Esophagus muscularis mucosa (tissue), 4 donors: ENCODE measurements at regions not wholly inside any gene's neighbourhood (a gene's known extent, or its start where the extent isn't known, plus 50 kb on each side); places are given as distances from the start of the nearest gene placed in this dataset.

Experiments used
- DNase-seq: peaks from one replicate; pipeline ENCODE4 v3.0.0-alpha.2; 2017; ENCODE audit errors: extremely low spot score
- H3K27ac ChIP-seq, 4 donors: fragments of 200-600 bp; sonication (generic); replicated peaks in 1 of 4; 1 replicate in 3 of 4; 2 replicates in 1 of 4; pipeline ENCODE4 v1.5.1; 2016 to 2019; ENCODE audit warnings: mild to moderate bottlenecking in 1 of 4
- H3K27me3 ChIP-seq, 4 donors: fragments of 200-600 bp; sonication (generic); one replicate each; pipeline versions ENCODE4 v1.5.1 to v1.6.0; 2016 to 2019
- H3K36me3 ChIP-seq, 4 donors: fragments of 200-600 bp; sonication (generic); one replicate each; pipeline ENCODE4 v1.5.1; 2016 to 2019
- H3K4me1 ChIP-seq, 4 donors: fragments of 200-600 bp; sonication (generic); one replicate each; pipeline ENCODE4 v1.5.1; 2016 to 2019
- H3K4me3 ChIP-seq, 4 donors: fragments of 200-600 bp; sonication (generic); 1 replicate in 2 of 4; 2 replicates in 2 of 4; pipeline ENCODE4 v1.5.1; 2016 to 2019; ENCODE audit warnings: mild to moderate bottlenecking in 4 of 4, moderate library complexity in 1 of 4
- H3K9me3 ChIP-seq, 4 donors: fragments of 200-600 bp; sonication (generic); 1 replicate in 3 of 4; 2 replicates in 1 of 4; pipeline ENCODE4 v1.5.1; 2016 to 2019
- CTCF ChIP-seq, 3 experiments: fragments of 200-600 bp in 2 of 3; fragments of 450-650 bp in 1 of 3; sonication (generic) in 2 of 3; IDR thresholded peaks; one replicate each; pipeline ENCODE4 v1.5.1; 2017 to 2019; ENCODE audit warnings: antibody characterized with exemption in 3 of 3, mild to moderate bottlenecking in 2 of 3, moderate library complexity in 1 of 3
- EP300 ChIP-seq: sonication (generic); formaldehyde crosslinking; IDR thresholded peaks from one replicate; pipeline ENCODE4 v1.6.1; 2017; ENCODE audit warnings: antibody characterized with exemption
- POLR2A ChIP-seq: fragments of 450-650 bp; IDR thresholded peaks from one replicate; pipeline ENCODE4 v1.6.1; 2017; ENCODE audit warnings: antibody characterized with exemption, moderate library complexity, mild to moderate bottlenecking, low read depth
- POLR2AphosphoS5 ChIP-seq, 2 donors: sonication (generic); formaldehyde crosslinking; IDR thresholded peaks; one replicate each; pipeline ENCODE4 v1.6.1; 2017; ENCODE audit warnings: antibody characterized with exemption in 2 of 2
- WGBS: methylation state at CpG from one replicate; pipeline ENCODE4 v1.1.5; 2018; 5-methylcytosine and 5-hydroxymethylcytosine counted together
- intact Hi-C: fragments of 100-400 bp; cut with DNase I; formaldehyde crosslinking; loops from one replicate; pipeline ENCODE4 v1.15.1; 2023

- Histone ChIP-seq H3K36me3 (no peaks in the 10 kb centered on the region), H3K27ac (no peak overlapping the region), H3K4me3 (no peak overlapping the region), H3K27me3 (no peaks in the 10 kb centered on the region), H3K9me3 (no peaks in the 10 kb centered on the region), H3K4me1 (no peaks in the 10 kb centered on the region)
- 91% methylated on average over 4 of the region's 4 CpGs for WGBS
- DNase-seq, result no peak
- TF ChIP-seq EP300 (no peak), CTCF (IDR thresholded peaks at IDR 0.05) (no peak), POLR2AphosphoS5 (IDR thresholded peaks at IDR 0.05) (no peak), POLR2A (no peak)
- intact Hi-C loops, result no loop called here
Observed at GRCh38 chr13:80717776-80718175, 376.9 kb upstream of the SPRY2 start.

GRCh38 chr13:80716610-80717081 lies 375.7 kb upstream of the SPRY2 start:
- TF ChIP-seq POLR2AphosphoS5 (IDR thresholded peaks at IDR 0.05), result no peak
- no peak for TF ChIP-seq POLR2A
- TF ChIP-seq EP300, result no peak
- TF ChIP-seq CTCF (IDR thresholded peaks at IDR 0.05), result no peak
- Histone ChIP-seq H3K27ac (no peak overlapping the region), H3K4me1 (no peaks in the 10 kb centered on the region), H3K9me3 (no peaks in the 10 kb centered on the region), H3K36me3 (no peaks in the 10 kb centered on the region), H3K4me3 (no peak overlapping the region), H3K27me3 (no peaks in the 10 kb centered on the region)
- no peak for DNase-seq
- intact Hi-C loops, result no loop called here
- 25% methylated on average over 5 of the region's 5 CpGs for WGBS

GRCh38 chr13:80712026-80712425 lies 371.1 kb upstream of the SPRY2 start:
- no peak for DNase-seq
- Histone ChIP-seq H3K9me3 (no peaks in the 10 kb centered on the region), H3K27ac (no peak overlapping the region), H3K27me3 (no peaks in the 10 kb centered on the region), H3K4me3 (no peak overlapping the region), H3K36me3 (no peaks in the 10 kb centered on the region), H3K4me1 (no peaks in the 10 kb centered on the region)
- WGBS, result 92% methylated on average over 2 of the region's 2 CpGs
- intact Hi-C loops, result no loop called here
- TF ChIP-seq EP300, result no peak
- TF ChIP-seq CTCF (IDR thresholded peaks at IDR 0.05), result no peak
- no peak for TF ChIP-seq POLR2A
- no peak for TF ChIP-seq POLR2AphosphoS5 (IDR thresholded peaks at IDR 0.05)

GRCh38 chr13:80708791-80709190 lies 367.9 kb upstream of the SPRY2 start:
- intact Hi-C loops, result no loop called here
- no peak for TF ChIP-seq POLR2AphosphoS5 (IDR thresholded peaks at IDR 0.05)
- no peak for TF ChIP-seq POLR2A
- no peak for TF ChIP-seq EP300
- no peak for TF ChIP-seq CTCF (IDR thresholded peaks at IDR 0.05)
- H3K9me3 ChIP-seq, result no peaks in the 10 kb centered on the region
- DNase-seq, result no peak
- no peak overlapping the region for H3K4me3 ChIP-seq
- no peaks in the 10 kb centered on the region for H3K4me1 ChIP-seq
- H3K27ac ChIP-seq, result no peak overlapping the region
- H3K36me3 ChIP-seq, result no peaks in the 10 kb centered on the region
- no peaks in the 10 kb centered on the region for H3K27me3 ChIP-seq
